Endothelial cell of umbilical vein (primary cell): ENCODE measurements at regions not wholly inside any gene's neighbourhood (a gene's known extent, or its start where the extent isn't known, plus 50 kb on each side); places are given as distances from the start of the nearest gene placed in this dataset.
"Not testable (repeated sequence)": the region's sequence is repeated elsewhere in the genome, so short reads cannot be mapped to it uniquely, and the experiment has no call there.

Experiments
- BruUV-seq: library from RNA; stranded (reverse); fragments of 400-500 nt; replicated peaks from 2 replicates; lab custom pipeline; 2021; lab: Mats Ljungman, UMichigan
- CTCF ChIA-PET: fragments of 300-600, 350-600 bp; sonication (Branson Sonifier 250); formaldehyde crosslinking; loops from one replicate; lab custom pipeline; 2021; ENCODE audit warnings: antibody characterized with exemption, inconsistent platforms; lab: Charles Lee
- POLR2A ChIA-PET: fragments of 300-600, 350-600 bp; sonication (Branson Sonifier 250); formaldehyde crosslinking; loops from one replicate; lab custom pipeline; 2021; ENCODE audit warnings: antibody characterized with exemption, inconsistent platforms; lab: Charles Lee
- DNase-seq: peaks from one replicate; pipeline ENCODE4 v3.0.0-alpha.2; 2011; ENCODE audit warnings: low read depth, low spot score
- FAIRE-seq: peaks from 2 replicates; lab custom pipeline; 2011; peaks lifted over from hg19 to GRCh38; lab: Jason Lieb, UNC
- H2AFZ ChIP-seq: 2 replicates; pipeline ENCODE4 v1.6.0; 2012; ENCODE audit warnings: low read depth, low read length, control low read depth, inconsistent platforms
- H3K27ac ChIP-seq: 2 replicates; pipeline ENCODE4 v1.5.1; 2011; ENCODE audit warnings: low read depth, mild to moderate bottlenecking, control low read depth, low read length, moderate library complexity; ENCODE audit not compliant: insufficient read depth
- H3K27me3 ChIP-seq, 2 experiments: 2 replicates each; pipeline versions ENCODE4 v1.6.0 to v1.6.1; 2011; ENCODE audit warnings: low read length in 2 of 2, mixed read lengths in 1 of 2; ENCODE audit not compliant: control insufficient read depth in 2 of 2, insufficient read depth in 2 of 2
- H3K36me3 ChIP-seq, 2 experiments: 2 replicates in 1 of 2; 3 replicates in 1 of 2; pipeline ENCODE4 v1.5.1; 2011; ENCODE audit warnings: low read length in 2 of 2, mild to moderate bottlenecking in 1 of 2, moderate library complexity in 1 of 2; ENCODE audit not compliant: control insufficient read depth in 2 of 2, insufficient read depth in 2 of 2; ENCODE audit errors: extremely low read depth in 1 of 2
- H3K4me1 ChIP-seq: 3 replicates; pipeline ENCODE4 v1.5.1; 2011; ENCODE audit warnings: mild to moderate bottlenecking, low read length; ENCODE audit not compliant: control insufficient read depth, insufficient read depth; ENCODE audit errors: extremely low read depth
- H3K4me2 ChIP-seq: 2 replicates; pipeline ENCODE4 v1.6.1; 2011; ENCODE audit warnings: low read length, control low read depth, mixed read lengths; ENCODE audit not compliant: insufficient read depth
- H3K4me3 ChIP-seq, 3 experiments: fragments of 200-600 bp in 1 of 3; sonication (generic), shearing (Covaris generic) in 1 of 3; replicated peaks in 1 of 3; 2 replicates each; pipeline ENCODE4 v1.5.1; 2011 to 2016; ENCODE audit warnings: control low read depth in 3 of 3, low read length in 3 of 3, mild to moderate bottlenecking in 2 of 3, inconsistent platforms in 1 of 3, low read depth in 1 of 3, moderate library complexity in 1 of 3; ENCODE audit not compliant: insufficient read depth in 1 of 3
- H3K79me2 ChIP-seq: 2 replicates; pipeline ENCODE4 v1.6.0; 2012; ENCODE audit warnings: low read length, inconsistent platforms; ENCODE audit not compliant: control insufficient read depth, insufficient read depth
- H3K9ac ChIP-seq: replicated peaks from 2 replicates; pipeline ENCODE3; 2011; ENCODE audit warnings: low read length, control low read depth; ENCODE audit not compliant: insufficient read depth; ENCODE audit errors: extremely low read depth
- H3K9me1 ChIP-seq: replicated peaks from 3 replicates; pipeline ENCODE4 v1.6.0; 2011; ENCODE audit warnings: mild to moderate bottlenecking, low read length; ENCODE audit not compliant: control insufficient read depth, insufficient read depth; ENCODE audit errors: extremely low read depth
- H3K9me3 ChIP-seq: replicated peaks from 2 replicates; pipeline ENCODE4 v1.5.1; 2012; ENCODE audit warnings: low read length, inconsistent platforms; ENCODE audit not compliant: control insufficient read depth, insufficient read depth
- H4K20me1 ChIP-seq: replicated peaks from 2 replicates; pipeline ENCODE3; 2011; ENCODE audit warnings: mild to moderate bottlenecking, low read length; ENCODE audit not compliant: control insufficient read depth, insufficient read depth; ENCODE audit errors: extremely low read depth
- EZH2 ChIP-seq: IDR thresholded peaks from 2 replicates; pipeline ENCODE4 v1.6.1; 2012; ENCODE audit warnings: borderline replicate concordance, low read depth, mild to moderate bottlenecking, moderate library complexity, low read length, inconsistent platforms; ENCODE audit not compliant: severe bottlenecking
- GATA2 ChIP-seq: IDR thresholded peaks from 2 replicates; pipeline ENCODE4 v1.7.0; 2011; ENCODE audit warnings: low read depth, mild to moderate bottlenecking, moderate library complexity, mixed read lengths, low read length; ENCODE audit not compliant: insufficient read length, insufficient read depth
- JUN ChIP-seq: IDR thresholded peaks from 2 replicates; pipeline ENCODE4 v1.6.1; 2011; ENCODE audit warnings: borderline replicate concordance, low read depth; ENCODE audit not compliant: insufficient read length, insufficient read depth
- MAX ChIP-seq: IDR thresholded peaks from 2 replicates; pipeline ENCODE4 v1.6.1; 2011; ENCODE audit not compliant: insufficient read depth, insufficient read length
- MYC ChIP-seq: IDR thresholded peaks from one replicate; pipeline ENCODE4 v1.6.1; 2011; ENCODE audit warnings: mild to moderate bottlenecking, low read depth, low read length
- POLR2A ChIP-seq: IDR thresholded peaks from 2 replicates; pipeline ENCODE4 v1.6.1; 2012; ENCODE audit warnings: low read depth, mild to moderate bottlenecking, control low read depth, low read length
- POLR2AphosphoS5 ChIP-seq: IDR thresholded peaks from 2 replicates; pipeline ENCODE4 v1.6.1; 2012; ENCODE audit warnings: low read depth, mild to moderate bottlenecking, control low read depth, low read length, moderate library complexity; ENCODE audit not compliant: insufficient read depth
- dilution Hi-C: fragments of 300-500 bp; cut with MboI; formaldehyde crosslinking; loops from one replicate; pipeline ENCODE4 v1.15.0; 2019; ENCODE audit warnings: low sequenced_read_pairs; ENCODE audit not compliant: extremely low pct_ligation_motif_present
- intact Hi-C: fragments of 100-400 bp; cut with micrococcal nuclease; formaldehyde crosslinking; loops from one replicate; pipeline ENCODE4 v1.10.0; 2022

GRCh38 chr16:9027070-9027799 lies 63.5 kb upstream of the USP7 start:
- H3K9me3 ChIP-seq, result no peaks in the 10 kb centered on the region
- FAIRE-seq (no peak), DNase-seq (no peak)
- no peak overlapping the region for H2AFZ ChIP-seq
- TF ChIP-seq MYC (no peak), POLR2A (no peak), POLR2AphosphoS5 (no peak), JUN (no peak), GATA2 (no peak), EZH2 (no peak), MAX (no peak)
- no peak overlapping the region for H3K9ac ChIP-seq
- ChIA-PET CTCF (interaction anchor here (2.3 kb wide), 1 partner anchor 18 kb away, joined by 7 read pairs; no protein-coding TSS in a partner anchor), POLR2A (no interaction called here)
- no peaks in the 10 kb centered on the region for H3K9me1 ChIP-seq
- no peaks in the 10 kb centered on the region for H3K79me2 ChIP-seq
- H3K4me2 ChIP-seq, result no peak overlapping the region
- no peaks in the 10 kb centered on the region for H3K27me3 ChIP-seq
- no peaks in the 10 kb centered on the region for H3K36me3 ChIP-seq
- H3K4me1 ChIP-seq, result no peaks in the 10 kb centered on the region
- no peak overlapping the region for H3K27ac ChIP-seq
- intact Hi-C loops (no loop called here), dilution Hi-C loops (no loop called here)
- H3K4me3 ChIP-seq, result no peak overlapping the region
- no peaks in the 10 kb centered on the region for H4K20me1 ChIP-seq
- no TSS peak for BruUV-seq

- CTCF ChIA-PET, result interaction anchor here (2.3 kb wide), 1 partner anchor 20 kb away, joined by 7 read pairs; no protein-coding TSS in a partner anchor
- H3K9me3 ChIP-seq, H3K4me1 ChIP-seq, H2AFZ ChIP-seq, H3K27ac ChIP-seq, H3K27me3 ChIP-seq, H3K79me2 ChIP-seq, POLR2A ChIA-PET, intact Hi-C loops, H3K4me2 ChIP-seq, H3K9ac ChIP-seq, BruUV-seq, H3K36me3 ChIP-seq, H3K9me1 ChIP-seq, FAIRE-seq, dilution Hi-C loops, H4K20me1 ChIP-seq, H3K4me3 ChIP-seq, DNase-seq: not testable (repeated sequence)
These were observed 63.0 kb upstream of the HAPSTR1 start for GRCh38 chr16:9028491-9028890.
